Right lobe of liver (tissue), 6 donors: ENCODE measurements at regions not wholly inside any gene's neighbourhood (a gene's known extent, or its start where the extent isn't known, plus 50 kb on each side); places are given as distances from the start of the nearest gene placed in this dataset.

Experiments
- ATAC-seq, 4 donors: fragments of 200-7000 bp; cut with Tn5 transposase; one replicate each; pipeline ENCODE4 v1.9.1; 2020; ENCODE audit warnings: mild to moderate bottlenecking in 4 of 4, moderate library complexity in 4 of 4
- DNase-seq, 3 donors: peaks; one replicate each; pipeline ENCODE4 v3.0.0-alpha.2; 2020
- H3K27ac ChIP-seq, 3 donors: fragments of 200-600 bp; one replicate each; pipeline ENCODE4 v1.8.0; 2022
- H3K27me3 ChIP-seq, 2 donors: fragments of 200-600 bp; one replicate each; pipeline ENCODE4 v1.8.0; 2022
- H3K36me3 ChIP-seq, 4 donors: fragments of 200-600 bp; sonication (generic) in 1 of 4; one replicate each; pipeline versions ENCODE4 v1.5.1 to v1.8.0; 2017 to 2022; ENCODE audit warnings: control low read depth in 1 of 4
- H3K4me1 ChIP-seq, 4 donors: fragments of 200-600 bp; sonication (generic) in 1 of 4; one replicate each; pipeline versions ENCODE4 v1.5.1 to v1.8.0; 2017 to 2022; ENCODE audit warnings: control low read depth in 1 of 4
- H3K4me3 ChIP-seq, 3 donors: fragments of 200-600 bp; one replicate each; pipeline ENCODE4 v1.8.0; 2022
- H3K9me3 ChIP-seq, 4 donors: fragments of 200-600 bp; sonication (generic) in 1 of 4; one replicate each; pipeline versions ENCODE4 v1.5.1 to v1.8.0; 2017 to 2022; ENCODE audit warnings: control low read depth in 1 of 4
- POLR2A ChIP-seq: fragments of 450-650 bp; IDR thresholded peaks from one replicate; pipeline ENCODE4 v1.6.1; 2017; ENCODE audit warnings: antibody characterized with exemption, mild to moderate bottlenecking
- WGBS: methylation state at CpG from one replicate; pipeline ENCODE4 v1.1.6; 2018; ENCODE audit warnings: low coverage, low lambda C conversion rate; ENCODE audit not compliant: insufficient coverage; ENCODE audit errors: missing lambda C conversion rate; 5-methylcytosine and 5-hydroxymethylcytosine counted together
- intact Hi-C, 2 donors: fragments of 100-400 bp; cut with DNase I; formaldehyde crosslinking; loops; one replicate each; pipeline versions ENCODE4 v1.11.2 to v1.14.1; 2022
- TF ChIP-seq, protein P1 (sequence below), 4 donors: fragments of 200-600 bp in 3 of 4; fragments of 450-650 bp in 1 of 4; IDR thresholded peaks; one replicate each; pipeline versions ENCODE4 v1.5.1 to v1.8.0; 2016 to 2022; ENCODE audit warnings: antibody characterized with exemption in 4 of 4, mild to moderate bottlenecking in 2 of 4
- donor health status: DM: no; HTN: yes; CAD: no.
- donor health status: DM: no; HTN: no; CAD: no.
- donor health status: DM: no; HTN: no; CAD: no.
- donor health status: DM: no; HTN: yes; CAD: no.
- donor health status: DM: no; HTN: yes; CAD: no.

- no peak for ATAC-seq
- no peak overlapping the region for H3K27ac ChIP-seq
- TF ChIP-seq POLR2A: no peak
- TF ChIP-seq, protein P1, sequence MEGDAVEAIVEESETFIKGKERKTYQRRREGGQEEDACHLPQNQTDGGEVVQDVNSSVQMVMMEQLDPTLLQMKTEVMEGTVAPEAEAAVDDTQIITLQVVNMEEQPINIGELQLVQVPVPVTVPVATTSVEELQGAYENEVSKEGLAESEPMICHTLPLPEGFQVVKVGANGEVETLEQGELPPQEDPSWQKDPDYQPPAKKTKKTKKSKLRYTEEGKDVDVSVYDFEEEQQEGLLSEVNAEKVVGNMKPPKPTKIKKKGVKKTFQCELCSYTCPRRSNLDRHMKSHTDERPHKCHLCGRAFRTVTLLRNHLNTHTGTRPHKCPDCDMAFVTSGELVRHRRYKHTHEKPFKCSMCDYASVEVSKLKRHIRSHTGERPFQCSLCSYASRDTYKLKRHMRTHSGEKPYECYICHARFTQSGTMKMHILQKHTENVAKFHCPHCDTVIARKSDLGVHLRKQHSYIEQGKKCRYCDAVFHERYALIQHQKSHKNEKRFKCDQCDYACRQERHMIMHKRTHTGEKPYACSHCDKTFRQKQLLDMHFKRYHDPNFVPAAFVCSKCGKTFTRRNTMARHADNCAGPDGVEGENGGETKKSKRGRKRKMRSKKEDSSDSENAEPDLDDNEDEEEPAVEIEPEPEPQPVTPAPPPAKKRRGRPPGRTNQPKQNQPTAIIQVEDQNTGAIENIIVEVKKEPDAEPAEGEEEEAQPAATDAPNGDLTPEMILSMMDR (IDR thresholded peaks at IDR 0.05): no peak
- DNase-seq: no peak
- no peaks in the 10 kb centered on the region for H3K27me3 ChIP-seq
- H3K4me3 ChIP-seq: no peak overlapping the region
- intact Hi-C loops: no loop called here
- no peaks in the 10 kb centered on the region for H3K36me3 ChIP-seq
- H3K4me1 ChIP-seq: no peaks in the 10 kb centered on the region
- no peaks in the 10 kb centered on the region for H3K9me3 ChIP-seq
These were observed 853.8 kb upstream of the SLITRK6 start for GRCh38 chr13:86653009-86653408.

DNA sequence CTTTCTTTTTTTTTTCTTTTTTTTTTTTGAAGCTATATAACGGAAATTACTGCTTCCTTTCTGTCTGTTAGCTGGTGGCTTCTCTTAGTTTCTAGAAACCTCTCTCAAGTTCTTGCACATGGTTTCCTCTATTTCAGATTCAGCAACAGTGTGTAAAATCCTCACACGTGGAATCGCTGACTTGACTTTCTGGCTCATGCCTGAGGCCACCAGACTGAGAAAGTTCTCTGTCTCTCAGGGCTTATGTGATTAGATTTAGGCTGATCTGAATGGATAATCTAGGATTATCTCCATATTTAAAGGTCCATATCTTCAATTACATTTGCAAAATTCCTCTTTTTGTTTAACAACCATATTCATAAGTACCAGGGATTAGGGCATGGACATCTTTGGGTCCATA, 856.3 kb upstream of the SLITRK6 start:
- Histone ChIP-seq H3K4me1 (no peaks in the 10 kb centered on the region), H3K9me3 (no peaks in the 10 kb centered on the region), H3K27me3 (no peaks in the 10 kb centered on the region), H3K36me3 (no peaks in the 10 kb centered on the region), H3K27ac (no peak overlapping the region), H3K4me3 (no peak overlapping the region)
- no peak for TF ChIP-seq POLR2A
- TF ChIP-seq, protein P1 (IDR thresholded peaks at IDR 0.05): no peak
- WGBS: 65% methylated on average over 2 of the region's 3 CpGs
- no peak for ATAC-seq
- no peak for DNase-seq
- intact Hi-C loops: no loop called here

- DNase-seq (no peak), ATAC-seq (no peak)
- no peaks in the 10 kb centered on the region for H3K27me3 ChIP-seq
- intact Hi-C loops: no loop called here
- no peak overlapping the region for H3K4me3 ChIP-seq
- H3K9me3 ChIP-seq: no peaks in the 10 kb centered on the region
- 47% methylated on average over 1 of the region's 1 CpG for WGBS
- no peaks in the 10 kb centered on the region for H3K36me3 ChIP-seq
- H3K27ac ChIP-seq: no peak overlapping the region
- H3K4me1 ChIP-seq: no peaks in the 10 kb centered on the region
- TF ChIP-seq, protein P1 (IDR thresholded peaks at IDR 0.05): no peak
- TF ChIP-seq POLR2A: no peak
These were observed 860.9 kb upstream of the SLITRK6 start for GRCh38 chr13:86660090-86660489.

DNA sequence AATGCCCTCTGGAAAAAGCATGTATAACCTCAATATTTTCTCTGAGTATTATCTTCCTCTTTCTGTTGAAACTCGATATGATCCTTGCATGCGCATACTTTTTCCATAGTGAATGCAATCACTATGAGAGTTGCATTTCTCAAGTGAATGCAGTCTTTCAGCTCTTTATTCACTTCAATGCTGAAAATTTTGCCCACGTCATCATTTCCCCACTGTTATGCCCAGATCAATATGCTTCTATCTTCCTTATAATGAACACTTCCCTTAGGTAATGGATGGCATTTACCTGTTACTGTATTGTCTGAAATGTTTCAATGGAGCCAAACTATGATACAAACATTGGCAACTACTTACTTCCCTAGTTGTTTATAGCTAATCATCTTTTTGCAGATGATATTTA, 866.6 kb upstream of the SLITRK6 start:
- DNase-seq: no peak
- intact Hi-C loops: no loop called here
- no peak for ATAC-seq
- Histone ChIP-seq H3K27ac (no peak overlapping the region), H3K4me3 (no peak overlapping the region), H3K4me1 (no peaks in the 10 kb centered on the region), H3K27me3 (no peaks in the 10 kb centered on the region), H3K9me3 (no peaks in the 10 kb centered on the region), H3K36me3 (no peaks in the 10 kb centered on the region)
- no peak for TF ChIP-seq POLR2A
- TF ChIP-seq, protein P1 (IDR thresholded peaks at IDR 0.05): no peak
- WGBS: 56% methylated on average over 3 of the region's 3 CpGs

DNA sequence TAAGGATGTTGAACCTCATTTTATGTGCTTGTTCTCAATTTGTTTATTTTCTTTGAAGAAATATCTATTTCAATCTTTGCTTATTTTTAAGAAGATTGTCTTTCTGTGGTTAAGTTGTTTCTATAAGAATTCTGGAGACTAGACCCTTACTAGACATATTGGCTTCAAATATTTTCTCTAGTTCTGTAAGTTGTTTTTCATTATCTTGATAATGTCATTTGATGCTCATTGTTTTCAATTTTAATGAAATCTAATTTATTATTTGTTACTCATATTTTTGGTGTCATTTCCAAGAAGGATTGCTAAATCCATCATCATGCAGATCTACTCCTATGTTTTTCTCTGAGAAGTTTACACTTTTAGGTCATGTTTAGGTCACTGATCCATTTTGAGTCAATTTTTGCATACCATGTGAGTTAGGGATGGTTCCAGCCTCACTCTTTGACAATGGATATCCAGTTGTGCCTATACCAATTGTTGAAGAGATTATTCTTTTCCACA, 874.8 kb upstream of the SLITRK6 start:
- intact Hi-C loops: no loop called here
- Histone ChIP-seq H3K9me3 (no peaks in the 10 kb centered on the region), H3K27ac (no peak overlapping the region), H3K4me1 (no peaks in the 10 kb centered on the region), H3K27me3 (no peaks in the 10 kb centered on the region), H3K4me3 (no peak overlapping the region), H3K36me3 (no peaks in the 10 kb centered on the region)
- ATAC-seq (no peak), DNase-seq (no peak)
- no peak for TF ChIP-seq POLR2A
- TF ChIP-seq, protein P1 (IDR thresholded peaks at IDR 0.05): no peak
